OCI-LY3 (cell line): ENCODE measurements at regions not wholly inside any gene's neighbourhood (a gene's known extent, or its start where the extent isn't known, plus 50 kb on each side); places are given as distances from the start of the nearest gene placed in this dataset.

Experiments
- H2AFZ ChIP-seq: fragments of 200-600, 300-600 bp; shearing (Covaris generic); 2 replicates; pipeline ENCODE4 v1.6.0; 2014; ENCODE audit warnings: antibody characterized with exemption, low read depth, low read length
- H3K27ac ChIP-seq: fragments of 200-600, 300-600 bp; sonication (generic); 2 replicates; pipeline ENCODE4 v1.5.1; 2014; ENCODE audit warnings: mild to moderate bottlenecking, low read length, moderate library complexity, mixed read lengths
- H3K27me3 ChIP-seq: fragments of 200-600, 300-600 bp; sonication (generic); 2 replicates; pipeline ENCODE4 v1.6.1; 2014; ENCODE audit warnings: low read depth, low read length, mixed read lengths
- H3K36me3 ChIP-seq: fragments of 200-600, 300-600 bp; sonication (generic); replicated peaks from 2 replicates; pipeline ENCODE3; 2014; ENCODE audit warnings: low read depth, low read length, mixed read lengths
- H3K4me1 ChIP-seq: fragments of 300-600, 200-600 bp; sonication (generic); 2 replicates; pipeline ENCODE4 v1.6.1; 2014; ENCODE audit warnings: low read length, mixed read lengths
- H3K4me2 ChIP-seq: fragments of 200-600, 300-600 bp; sonication (generic); 2 replicates; pipeline ENCODE4 v1.6.1; 2014; ENCODE audit warnings: low read length, mixed read lengths
- H3K4me3 ChIP-seq: fragments of 300-600, 200-600 bp; sonication (generic); 2 replicates; pipeline ENCODE4 v1.5.1; 2014; ENCODE audit warnings: antibody characterized with exemption, mild to moderate bottlenecking, low read length, moderate library complexity
- H3K79me2 ChIP-seq: fragments of 300-600, 200-600 bp; shearing (Covaris generic); 2 replicates; pipeline ENCODE4 v1.6.1; 2014; ENCODE audit warnings: mild to moderate bottlenecking, low read length, mixed read lengths
- H3K9ac ChIP-seq: fragments of 300-600, 200-600 bp; shearing (Covaris generic); 2 replicates; pipeline ENCODE4 v1.6.0; 2014; ENCODE audit warnings: mild to moderate bottlenecking, low read length, moderate library complexity
- H3K9me3 ChIP-seq: fragments of 200-600, 300-600 bp; shearing (Covaris generic); 2 replicates; pipeline ENCODE4 v1.6.1; 2014; ENCODE audit warnings: low read length, mixed read lengths; ENCODE audit not compliant: insufficient read depth
- H4K20me1 ChIP-seq: fragments of 200-600, 300-600 bp; sonication (generic); 2 replicates; pipeline ENCODE4 v1.6.1; 2016; ENCODE audit warnings: low read length, mixed read lengths; ENCODE audit not compliant: insufficient read depth
- CTCF ChIP-seq: fragments of 200-600, 300-600 bp; sonication (generic); IDR thresholded peaks from 2 replicates; pipeline ENCODE4 v1.5.1; 2014; ENCODE audit warnings: antibody characterized with exemption, low read length, low read depth
- EZH2phosphoT487 ChIP-seq: fragments of 200-600 bp; shearing (Covaris generic); IDR thresholded peaks from 2 replicates; pipeline ENCODE4 v1.6.1; 2018; ENCODE audit warnings: antibody characterized with exemption, mixed run types, low read depth

GRCh38 chr7:91455411-91455810 lies 191.2 kb downstream of the FZD1 start:
- Histone ChIP-seq H3K79me2 (no peaks in the 10 kb centered on the region), H3K27me3 (no peaks in the 10 kb centered on the region), H3K27ac (no peak overlapping the region), H3K9ac (no peak overlapping the region), H4K20me1 (no peaks in the 10 kb centered on the region), H3K4me2 (no peak overlapping the region), H3K36me3 (no peaks in the 10 kb centered on the region), H3K4me3 (no peak overlapping the region), H2AFZ (no peak overlapping the region), H3K9me3 (no peaks in the 10 kb centered on the region), H3K4me1 (no peaks in the 10 kb centered on the region)
- no peak for TF ChIP-seq CTCF
- no peak for TF ChIP-seq EZH2phosphoT487

GRCh38 chr7:91457208-91457607 lies 193.0 kb downstream of the FZD1 start:
- H4K20me1 ChIP-seq: no peaks in the 10 kb centered on the region
- H3K4me3 ChIP-seq: no peak overlapping the region
- no peak for TF ChIP-seq EZH2phosphoT487
- no peak for TF ChIP-seq CTCF
- H3K9ac ChIP-seq: no peak overlapping the region
- no peak overlapping the region for H3K27ac ChIP-seq
- no peaks in the 10 kb centered on the region for H3K4me1 ChIP-seq
- no peak overlapping the region for H3K4me2 ChIP-seq
- H3K9me3 ChIP-seq: no peaks in the 10 kb centered on the region
- no peak overlapping the region for H2AFZ ChIP-seq
- no peaks in the 10 kb centered on the region for H3K27me3 ChIP-seq
- H3K36me3 ChIP-seq: no peaks in the 10 kb centered on the region
- no peaks in the 10 kb centered on the region for H3K79me2 ChIP-seq

- H3K9ac ChIP-seq: no peak overlapping the region
- no peaks in the 10 kb centered on the region for H3K27me3 ChIP-seq
- no peak overlapping the region for H3K27ac ChIP-seq
- H3K4me2 ChIP-seq: no peak overlapping the region
- H3K4me3 ChIP-seq: no peak overlapping the region
- no peak for TF ChIP-seq CTCF
- no peak for TF ChIP-seq EZH2phosphoT487
- H3K36me3 ChIP-seq: no peaks in the 10 kb centered on the region
- no peaks in the 10 kb centered on the region for H3K79me2 ChIP-seq
- H4K20me1 ChIP-seq: no peaks in the 10 kb centered on the region
- no peak overlapping the region for H2AFZ ChIP-seq
- H3K4me1 ChIP-seq: no peaks in the 10 kb centered on the region
- H3K9me3 ChIP-seq: no peaks in the 10 kb centered on the region
Measured at GRCh38 chr7:91459539-91459938, 195.3 kb downstream of the FZD1 start.

GRCh38 chr7:91462316-91462715 lies 198.1 kb downstream of the FZD1 start:
- no peak for TF ChIP-seq CTCF
- TF ChIP-seq EZH2phosphoT487: no peak
- H3K9me3 ChIP-seq: no peaks in the 10 kb centered on the region
- H3K79me2 ChIP-seq: no peaks in the 10 kb centered on the region
- H3K27me3 ChIP-seq: no peaks in the 10 kb centered on the region
- no peak overlapping the region for H3K4me2 ChIP-seq
- H3K4me3 ChIP-seq: no peak overlapping the region
- H3K4me1 ChIP-seq: no peaks in the 10 kb centered on the region
- no peak overlapping the region for H2AFZ ChIP-seq
- H3K36me3 ChIP-seq: no peaks in the 10 kb centered on the region
- H3K27ac ChIP-seq: no peak overlapping the region
- H4K20me1 ChIP-seq: no peaks in the 10 kb centered on the region
- H3K9ac ChIP-seq: no peak overlapping the region
